Ovary (tissue), 7 donors: ENCODE measurements at regions not wholly inside any gene's neighbourhood (a gene's known extent, or its start where the extent isn't known, plus 50 kb on each side); places are given as distances from the start of the nearest gene placed in this dataset. TPM values are rescaled to one million over a fixed set of nuclear protein-coding genes. Genes with fewer than 3 reads are reported as not detected.
A peak's percentile ranks its signal among the peaks of the same experiment; 100 is the strongest.

Experiments used
- DNase-seq, 5 donors: peaks; one replicate each; pipeline ENCODE4 v3.0.0-alpha.2; 2019 to 2020
- H3K27ac ChIP-seq, 2 donors: fragments of 200-600 bp; one replicate each; pipeline versions ENCODE4 v1.5.1 to v1.8.0; 2019 to 2022
- H3K27me3 ChIP-seq: fragments of 200-600 bp; one replicate; pipeline ENCODE4 v1.8.0; 2022
- H3K36me3 ChIP-seq: fragments of 200-600 bp; sonication (generic); one replicate; pipeline ENCODE4 v1.5.1; 2019
- H3K4me1 ChIP-seq: one replicate; pipeline ENCODE4 v1.8.1; 2013; ENCODE audit warnings: mild to moderate bottlenecking, moderate library complexity; ENCODE audit not compliant: insufficient read depth
- H3K4me3 ChIP-seq: fragments of 200-600 bp; sonication (generic); one replicate; pipeline ENCODE4 v1.5.1; 2017
- H3K9me3 ChIP-seq, 2 donors: fragments of 200-600 bp in 1 of 2; sonication (generic) in 1 of 2; one replicate each; pipeline versions ENCODE4 v1.5.1 to v1.8.1; 2013 to 2019; ENCODE audit warnings: mild to moderate bottlenecking in 1 of 2, moderate library complexity in 1 of 2
- CTCF ChIP-seq, 3 donors: fragments of 450-650 bp in 2 of 3; fragments of 200-600 bp in 1 of 3; IDR thresholded peaks; one replicate each; pipeline versions ENCODE4 v1.5.1 to v1.8.0; 2016 to 2022; ENCODE audit warnings: antibody characterized with exemption in 3 of 3, mild to moderate bottlenecking in 1 of 3
- EP300 ChIP-seq: sonication (generic); formaldehyde crosslinking; IDR thresholded peaks from one replicate; pipeline ENCODE4 v1.6.1; 2017; ENCODE audit warnings: antibody characterized with exemption
- POLR2A ChIP-seq: fragments of 450-650 bp; IDR thresholded peaks from one replicate; pipeline ENCODE4 v1.6.1; 2017; ENCODE audit warnings: antibody characterized with exemption, mild to moderate bottlenecking, moderate library complexity
- WGBS, 3 donors: extraction: QIAGEN DNeasy Blood & Tissue Kit in 1 of 3; methylation state at CpG; one replicate each; pipeline versions ENCODE4 v1.1.5 to v1.1.7; 2013 to 2017; 5-methylcytosine and 5-hydroxymethylcytosine counted together
- intact Hi-C, 4 donors: fragments of 100-400 bp; cut with DNase I; formaldehyde crosslinking; loops; one replicate each; pipeline versions ENCODE4 v1.11.0 to v1.15.1; 2022 to 2023
- microRNA counts: library from miRNA; unstranded; fragments of <30 nt; microRNA quantifications from one replicate; lab custom pipeline; 2016
- microRNA-seq, 3 donors: library from miRNA; unstranded; fragments of <30 nt; microRNA quantifications; one replicate each; pipeline versions ENCODE4 to v1.2.0, GENCODE V29; 2019 to 2020
- small RNA-seq: library from RNA; depleted of rRNA; stranded (forward); fragments of <200 nt; gene quantifications from one replicate; pipeline ENCODE3, GENCODE V24; 2016
- donor health status: DM: no; HTN: no; CAD: no; lungs with moderate emphysema.
- donor health status: DM: no; HTN: no; CAD: no.
- donor health status: Bipolar disorder and iron deficiency.
- donor health status: DM: no; HTN: no; CAD: no.
- donor health status: DM: yes; HTN: yes; CAD: no.

GRCh38 chr12:24014240-24014639 is 64.8 kb upstream of the SOX5 start:
- TF ChIP-seq EP300 (no peak), CTCF (IDR thresholded peaks at IDR 0.05) (no peak), POLR2A (no peak)
- Histone ChIP-seq H3K4me3 (no peak overlapping the region), H3K9me3 (no peaks in the 10 kb centered on the region), H3K4me1 (no peaks in the 10 kb centered on the region), H3K27ac (no peak overlapping the region), H3K27me3 (no peaks in the 10 kb centered on the region), H3K36me3 (no peaks in the 10 kb centered on the region)
- no peak for DNase-seq
- intact Hi-C loops = no loop called here
- WGBS, 3 donors = 90 to 98% (median 96%) methylated on average over 4 of the region's 4 CpGs

- Histone ChIP-seq H3K4me1 (no peaks in the 10 kb centered on the region), H3K4me3 (no peak overlapping the region), H3K9me3 (no peaks in the 10 kb centered on the region), H3K27ac (no peak overlapping the region), H3K27me3 (no peaks in the 10 kb centered on the region), H3K36me3 (no peaks in the 10 kb centered on the region)
- DNase-seq = no peak
- intact Hi-C loops = no loop called here
- TF ChIP-seq EP300 = no peak
- no peak for TF ChIP-seq CTCF (IDR thresholded peaks at IDR 0.05)
- no peak for TF ChIP-seq POLR2A
- WGBS, 3 donors = 95 to 100% (median 99%) methylated on average over 1 of the region's 1 CpG
Measured at GRCh38 chr12:24012528-24012927, 63.1 kb upstream of the SOX5 start.

GRCh38 chr12:24011927-24012507 is 62.5 kb upstream of the SOX5 start:
- DNase-seq = no peak
- no peaks in the 10 kb centered on the region for H3K27me3 ChIP-seq
- no peaks in the 10 kb centered on the region for H3K9me3 ChIP-seq
- intact Hi-C loops = no loop called here
- H3K4me1 ChIP-seq = no peaks in the 10 kb centered on the region
- H3K36me3 ChIP-seq = no peaks in the 10 kb centered on the region
- TF ChIP-seq EP300 = no peak
- TF ChIP-seq POLR2A = no peak
- no peak for TF ChIP-seq CTCF (IDR thresholded peaks at IDR 0.05)
- no peak overlapping the region for H3K27ac ChIP-seq
- 92 to 95% (median 93%) methylated on average over 3 of the region's 3 CpGs for WGBS, 3 donors
- H3K4me3 ChIP-seq = no peak overlapping the region

- Histone ChIP-seq H3K9me3 (no peaks in the 10 kb centered on the region), H3K4me3 (no peak overlapping the region), H3K27ac (no peak overlapping the region), H3K4me1 (no peaks in the 10 kb centered on the region), H3K36me3 (no peaks in the 10 kb centered on the region), H3K27me3 (no peaks in the 10 kb centered on the region)
- 74 to 84% (median 79%) methylated on average over 2 of the region's 2 CpGs for WGBS, 3 donors
- intact Hi-C loops = loop anchor here in 1 of 4 donors (5.0 kb wide), 1 partner anchor 1801 kb away; no protein-coding TSS in a partner anchor
- DNase-seq = no peak
- TF ChIP-seq EP300 = no peak
- TF ChIP-seq POLR2A = no peak
- no peak for TF ChIP-seq CTCF (IDR thresholded peaks at IDR 0.05)
Measured at GRCh38 chr12:24008166-24008565, 58.7 kb upstream of the SOX5 start.

MicroRNAs in the stretch of these regions (microRNA counts, 767-probe panel; counts per million panel counts)
- microRNA hsa-miR-920 (lab: Ali Mortazavi, UCI) = 530 counts per million, percentile 78 among the panel's probes with 10 or more counts

Small RNAs in the stretch of these regions (microRNA-seq; reads per million reads assigned to microRNA genes)
- gene MIR920 = 0 reads per million in 3 donors

Small RNAs in the stretch of these regions (small RNA-seq; reads per million reads assigned to genes)
- gene MIR920 (not detected), gene RN7SL38P (not detected)
